GM12878 (cell line): ENCODE measurements at regions not wholly inside any gene's neighbourhood (a gene's known extent, or its start where the extent isn't known, plus 50 kb on each side); places are given as distances from the start of the nearest gene placed in this dataset.

ENCODE experiments used
- ATAC-seq: fragments of 200-7000 bp; cut with Tn5 transposase; 3 replicates; pipeline ENCODE4 v1.9.1; 2020; ENCODE audit warnings: mild to moderate bottlenecking, moderate library complexity
- BruUV-seq: library from RNA; stranded (reverse); fragments of 400-500 nt; replicated peaks from 2 replicates; lab custom pipeline; 2021; lab: Mats Ljungman, UMichigan
- CTCF ChIA-PET: fragments of 300-600 bp; sonication (Branson Sonifier 250); formaldehyde crosslinking; extraction: SDS; loops from one replicate; lab custom pipeline; 2021; ENCODE audit warnings: inconsistent platforms; lab: Yijun Ruan, JAX
- POLR2A ChIA-PET: fragments of 350-600 bp; formaldehyde crosslinking; extraction: SDS; loops from one replicate; lab custom pipeline; 2021; ENCODE audit warnings: inconsistent platforms; lab: Charles Lee
- RAD21 ChIA-PET: fragments of 300-600 bp; sonication (Branson Sonifier 250); formaldehyde crosslinking; loops from one replicate; lab custom pipeline; 2023; ENCODE audit warnings: antibody characterized with exemption; ENCODE audit not compliant: unreplicated experiment; lab: Charles Lee
- SMC1A ChIA-PET: fragments of 300-600 bp; sonication (Branson Sonifier 250); formaldehyde crosslinking; loops from one replicate; lab custom pipeline; 2023; ENCODE audit not compliant: unreplicated experiment, uncharacterized antibody; lab: Charles Lee
- DNase-seq: peaks from one replicate; pipeline ENCODE4 v3.0.0-alpha.2; 2011; ENCODE audit warnings: low read depth, low spot score
- FAIRE-seq: peaks from 3 replicates; lab custom pipeline; 2011; peaks lifted over from hg19 to GRCh38; lab: Jason Lieb, UNC
- H2AFZ ChIP-seq: 2 replicates; pipeline ENCODE4 v1.6.0; 2011; ENCODE audit warnings: low read depth, low read length, control low read depth; ENCODE audit not compliant: control insufficient read depth
- H3K27ac ChIP-seq: 2 replicates; pipeline ENCODE4 v1.5.1; 2011; ENCODE audit warnings: control low read depth; ENCODE audit not compliant: control insufficient read depth, insufficient read depth
- H3K27me3 ChIP-seq, 2 experiments: replicated peaks in 1 of 2; 2 replicates each; pipeline versions ENCODE4 v1.6.0 to v1.6.1; 2011; ENCODE audit warnings: low read length in 1 of 2; ENCODE audit not compliant: control insufficient read depth in 2 of 2, insufficient read depth in 2 of 2
- H3K36me3 ChIP-seq, 2 experiments: 2 replicates each; pipeline ENCODE4 v1.5.1; 2011; ENCODE audit warnings: low read length in 1 of 2; ENCODE audit not compliant: control insufficient read depth in 2 of 2, insufficient read depth in 2 of 2
- H3K4me1 ChIP-seq: 2 replicates; pipeline ENCODE4 v1.6.1; 2011; ENCODE audit warnings: mild to moderate bottlenecking, low read length, moderate library complexity, mixed read lengths; ENCODE audit not compliant: control insufficient read depth, insufficient read depth
- H3K4me2 ChIP-seq: 2 replicates; pipeline ENCODE4 v1.6.0; 2011; ENCODE audit warnings: control low read depth; ENCODE audit not compliant: control insufficient read depth, insufficient read depth
- H3K4me3 ChIP-seq: fragments of 200-600 bp; sonication (generic); 2 replicates; pipeline ENCODE4 v1.5.1; 2016
- H3K79me2 ChIP-seq: 2 replicates; pipeline ENCODE4 v1.6.0; 2011; ENCODE audit warnings: low read length; ENCODE audit not compliant: control insufficient read depth, insufficient read depth
- H3K9ac ChIP-seq: 2 replicates; pipeline ENCODE4 v1.8.0; 2011; ENCODE audit warnings: low read length, control low read depth, mixed read lengths; ENCODE audit not compliant: control insufficient read depth, insufficient read depth
- H3K9me3 ChIP-seq: replicated peaks from 3 replicates; pipeline ENCODE4 v1.5.1; 2011; ENCODE audit warnings: mild to moderate bottlenecking, low read length; ENCODE audit not compliant: control insufficient read depth, insufficient read depth
- H4K20me1 ChIP-seq: 2 replicates; pipeline ENCODE4 v1.6.0; 2011; ENCODE audit not compliant: control insufficient read depth, insufficient read depth
- CEBPZ ChIP-seq: fragments of 150-350 bp; IDR thresholded peaks from 2 replicates; pipeline ENCODE4 v1.6.1; 2016; ENCODE audit warnings: low read depth, low read length
- HDGF ChIP-seq: fragments of 450-650 bp; IDR thresholded peaks from 2 replicates; pipeline ENCODE4 v1.6.1; 2016; ENCODE audit warnings: antibody characterized with exemption
- IKZF2 ChIP-seq, 2 experiments: fragments of 450-650 bp; IDR thresholded peaks; 2 replicates each; pipeline ENCODE4 v1.6.1; 2017; ENCODE audit warnings: mild to moderate bottlenecking in 2 of 2, moderate library complexity in 2 of 2
- RAD21 ChIP-seq: IDR thresholded peaks from 2 replicates; pipeline ENCODE4 v1.6.1; 2011; ENCODE audit warnings: mild to moderate bottlenecking, low read depth, low read length, moderate library complexity; ENCODE audit not compliant: insufficient read depth
- WRNIP1 ChIP-seq: IDR thresholded peaks from 2 replicates; pipeline ENCODE4 v1.6.1; 2011; ENCODE audit warnings: low read depth, low read length, improper control_type of control experiment, borderline replicate concordance
- YBX1 ChIP-seq: fragments of 450-650 bp; IDR thresholded peaks from 2 replicates; pipeline ENCODE4 v1.6.1; 2016; ENCODE audit warnings: antibody characterized with exemption
- WGBS: methylation state at CpG from one replicate; pipeline ENCODE4 v1.1.6; 2016; ENCODE audit warnings: low lambda C conversion rate; ENCODE audit not compliant: insufficient replicate concordance, insufficient coverage; ENCODE audit errors: missing lambda C conversion rate; 5-methylcytosine and 5-hydroxymethylcytosine counted together
- in situ Hi-C: fragments of 300-500 bp; cut with MboI; formaldehyde crosslinking; loops from 9 replicates; pipeline ENCODE4 v1.14.3; 2018; ENCODE audit warnings: mixed read lengths
- intact Hi-C: fragments of 100-400 bp; cut with micrococcal nuclease; formaldehyde crosslinking; loops from one replicate; pipeline ENCODE4 v1.14.2; 2022; ENCODE audit not compliant: unreplicated experiment

DNA sequence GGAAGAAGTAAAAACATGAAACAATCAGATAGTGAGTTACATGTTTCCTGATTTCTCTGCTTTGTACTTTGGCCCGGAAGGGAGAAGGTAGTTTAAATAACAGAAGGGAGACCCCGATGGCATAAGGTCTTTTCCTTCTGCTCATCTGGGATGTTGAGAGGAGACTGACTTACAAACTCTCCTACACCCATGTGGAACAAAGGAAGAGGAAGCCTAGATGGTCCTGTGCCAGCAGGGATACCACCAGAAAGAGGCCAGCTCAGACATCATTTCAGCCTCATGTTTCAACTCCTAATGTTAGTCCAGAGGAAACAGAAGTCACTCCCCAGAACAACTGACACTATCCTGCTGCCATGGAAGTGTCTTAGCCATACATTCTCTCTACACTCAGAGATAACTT lies 250.7 kb upstream of the NOX3 start:
- intact Hi-C loops (no loop called here), in situ Hi-C loops (no loop called here)
- TF ChIP-seq YBX1: no peak
- no peak for TF ChIP-seq CEBPZ
- TF ChIP-seq RAD21: no peak
- TF ChIP-seq HDGF: no peak
- TF ChIP-seq IKZF2 (IDR thresholded peaks at IDR 0.05): no peak
- no peak for TF ChIP-seq WRNIP1
- Histone ChIP-seq H3K27ac (no peak overlapping the region), H3K79me2 (no peaks in the 10 kb centered on the region), H3K27me3 (peaks cover 0 to 3% of the 10 kb centered on the region in 2 experiments; a peak in 1 of 4 replicates), H3K9me3 (no peaks in the 10 kb centered on the region), H3K4me3 (no peak overlapping the region), H3K9ac (no peak overlapping the region), H2AFZ (no peak overlapping the region), H3K4me2 (no peak overlapping the region), H3K4me1 (no peaks in the 10 kb centered on the region), H3K36me3 (no peaks in the 10 kb centered on the region), H4K20me1 (no peaks in the 10 kb centered on the region)
- POLR2A ChIA-PET: no interaction called here
- no TSS peak for BruUV-seq
- ATAC-seq (no peak), DNase-seq (no peak), FAIRE-seq (no peak)
- CTCF ChIA-PET: interaction anchor here (0.6 kb wide), 1 partner anchor 209 kb away, joined by 5 read pairs; no protein-coding TSS in a partner anchor
- WGBS: 17% methylated on average over 2 of the region's 2 CpGs
- RAD21 ChIA-PET: no interaction called here
- SMC1A ChIA-PET: interaction anchor here (0.6 kb wide), 1 partner anchor 11 kb away, joined by 3 read pairs; no protein-coding TSS in a partner anchor
